ENCODE measurements at regions not wholly inside any gene's neighbourhood (a gene's known extent, or its start where the extent isn't known, plus 50 kb on each side); places are given as distances from the start of the nearest gene placed in this dataset.
"Not testable (repeated sequence)": the region's sequence is repeated elsewhere in the genome, so short reads cannot be mapped to it uniquely, and the experiment has no call there.

DNA sequence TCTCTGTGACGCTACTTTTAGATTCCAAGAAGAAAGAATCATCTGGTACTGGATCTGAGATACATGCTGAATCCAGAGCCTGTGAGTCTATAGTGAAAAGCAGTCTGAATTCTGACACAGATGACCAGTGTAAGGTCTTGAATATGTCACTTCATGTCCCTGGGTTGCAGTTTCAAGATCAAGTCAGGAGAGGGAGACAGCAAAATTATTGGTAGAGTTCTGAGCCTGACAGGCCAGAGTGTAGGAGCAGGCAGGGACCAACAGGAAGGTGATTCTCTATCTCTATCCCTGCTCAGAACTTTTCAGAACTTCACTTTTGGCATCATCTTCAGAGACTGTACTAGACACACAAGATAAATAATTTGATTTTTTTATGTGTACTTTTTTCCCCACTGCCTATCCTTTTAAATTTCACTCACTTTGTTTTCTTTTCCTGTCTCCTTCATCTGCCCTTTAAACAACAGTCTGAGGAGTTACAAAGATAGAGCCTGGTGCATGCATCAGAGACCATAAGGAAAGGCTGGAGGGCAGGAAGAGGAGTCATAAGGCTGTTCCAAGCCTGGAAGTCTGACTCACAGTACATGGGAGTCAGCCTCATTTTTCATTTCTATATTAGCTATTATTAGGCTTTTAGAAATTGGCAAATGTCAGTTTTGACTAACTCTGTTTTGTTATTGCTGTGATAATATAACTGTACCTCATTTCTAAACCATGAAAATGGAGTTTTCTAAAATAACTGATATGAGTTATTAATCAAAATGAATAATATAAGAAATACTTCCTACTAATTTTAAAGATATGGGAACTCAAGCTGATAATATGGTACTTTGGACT is 120.2 kb upstream of the TMEM229A start:
- ATAC-seq (replicated peaks) = no peak
- Mint-ChIP-seq H3K27ac (no peak overlapping the region), H3K9me3 (no peaks in the 10 kb centered on the region), H3K4me3 (no peak overlapping the region), H3K36me3 (ENCODE audit: low read depth) (no peaks in the 10 kb centered on the region), H3K27me3 (no peaks in the 10 kb centered on the region), H3K4me1 (no peaks in the 10 kb centered on the region)

DNA sequence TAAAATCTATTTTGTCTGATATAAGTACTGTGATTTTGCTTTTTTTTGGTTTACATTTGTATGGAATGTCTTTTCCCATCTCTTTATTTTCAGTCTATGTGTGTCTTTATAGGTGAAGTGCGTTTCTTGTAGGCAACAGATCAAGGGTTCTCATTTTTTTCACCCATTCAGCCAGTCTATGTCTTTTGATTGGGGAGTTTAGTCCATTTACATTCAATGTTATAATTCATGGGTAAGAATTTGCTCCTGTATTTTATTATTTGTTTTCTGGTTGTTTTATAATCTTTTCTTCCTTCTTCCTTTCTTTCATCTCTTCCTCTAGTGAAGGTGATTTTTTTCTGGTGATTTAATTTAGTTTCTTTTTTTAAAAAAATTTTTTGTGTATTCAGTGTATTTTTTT is 104.8 kb upstream of the TMEM229A start:
- Mint-ChIP-seq H3K9me3 (peaks cover 25% of the 10 kb centered on the region), H3K27ac (no peak overlapping the region), H3K27me3 (no peaks in the 10 kb centered on the region), H3K4me1 (no peaks in the 10 kb centered on the region), H3K36me3 (ENCODE audit: low read depth) (no peaks in the 10 kb centered on the region), H3K4me3 (no peak overlapping the region)
- no peak for ATAC-seq (replicated peaks)

DNA sequence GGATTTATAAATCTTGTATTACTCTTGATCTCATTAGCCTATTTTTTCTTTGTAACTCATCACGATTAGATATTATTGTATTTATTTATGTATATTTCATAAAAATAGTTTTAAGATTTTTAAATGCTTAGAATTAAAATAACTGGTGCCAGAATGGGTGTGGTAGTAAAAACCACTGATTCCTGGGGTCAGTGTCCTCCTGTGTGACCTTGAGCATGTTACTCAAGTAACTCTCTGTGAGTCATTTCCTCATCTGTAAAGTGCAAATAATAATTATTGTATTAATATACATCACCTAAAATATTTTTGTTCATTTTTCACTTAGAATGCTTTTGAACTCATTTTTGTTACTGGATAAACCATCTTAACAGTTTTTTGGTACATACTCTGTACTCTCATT is 91.3 kb upstream of the TMEM229A start:
- no peaks in the 10 kb centered on the region for H3K4me1 Mint-ChIP-seq
- H3K27me3 Mint-ChIP-seq = no peaks in the 10 kb centered on the region
- H3K9me3 Mint-ChIP-seq = peaks cover 3% of the 10 kb centered on the region
- ATAC-seq (replicated peaks) = no peak
- H3K4me3 Mint-ChIP-seq = no peak overlapping the region
- H3K36me3 Mint-ChIP-seq (ENCODE audit: low read depth) = no peaks in the 10 kb centered on the region
- H3K27ac Mint-ChIP-seq = no peak overlapping the region

DNA sequence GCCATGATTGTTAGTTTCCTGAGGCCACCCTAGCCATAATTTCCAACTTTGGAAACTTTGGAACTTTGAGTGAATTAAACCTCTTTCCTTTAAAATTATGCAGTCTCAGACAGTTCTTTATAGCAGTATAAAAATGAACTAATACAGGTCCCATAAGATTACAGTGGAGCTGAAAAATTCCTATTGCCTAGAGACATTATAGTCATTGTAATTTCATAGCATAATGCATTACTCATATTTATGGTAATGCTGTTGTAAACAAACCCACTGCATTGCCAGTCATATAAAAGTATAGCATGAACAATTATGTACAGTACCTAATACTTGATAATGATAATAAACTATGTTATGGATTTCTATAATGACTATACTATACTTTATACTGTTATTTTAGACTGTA is 88.0 kb upstream of the TMEM229A start:
- H3K27ac Mint-ChIP-seq = no peak overlapping the region
- no peaks in the 10 kb centered on the region for H3K27me3 Mint-ChIP-seq
- H3K4me3 Mint-ChIP-seq = no peak overlapping the region
- ATAC-seq (replicated peaks) = no peak
- H3K4me1 Mint-ChIP-seq = no peaks in the 10 kb centered on the region
- H3K36me3 Mint-ChIP-seq (ENCODE audit: low read depth) = no peaks in the 10 kb centered on the region
- peaks cover 8% of the 10 kb centered on the region for H3K9me3 Mint-ChIP-seq

DNA sequence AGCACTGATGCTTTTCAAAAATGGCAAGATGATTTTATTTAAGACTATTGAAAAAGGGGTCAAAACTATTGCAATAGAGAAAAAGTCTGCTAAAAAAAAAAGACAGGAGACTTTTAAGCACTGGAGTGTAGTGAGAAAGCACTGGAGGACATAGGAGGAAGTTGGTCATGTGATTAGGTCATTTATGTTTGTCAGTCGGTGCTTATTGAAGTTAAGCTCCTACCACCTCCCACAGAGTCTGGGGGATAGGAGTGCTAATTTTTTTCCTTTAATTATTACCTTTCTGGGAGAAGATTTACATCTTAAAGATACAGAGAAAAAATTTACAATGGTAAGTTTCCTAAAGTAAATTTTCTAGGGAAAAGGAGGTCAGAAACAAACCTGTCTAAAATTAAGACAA is 80.2 kb upstream of the TMEM229A start:
- Mint-ChIP-seq H3K27ac (no peak overlapping the region), H3K4me3 (no peak overlapping the region), H3K9me3 (peaks cover 8% of the 10 kb centered on the region), H3K4me1 (no peaks in the 10 kb centered on the region), H3K36me3 (ENCODE audit: low read depth) (no peaks in the 10 kb centered on the region), H3K27me3 (no peaks in the 10 kb centered on the region)
- no peak for ATAC-seq (replicated peaks)

DNA sequence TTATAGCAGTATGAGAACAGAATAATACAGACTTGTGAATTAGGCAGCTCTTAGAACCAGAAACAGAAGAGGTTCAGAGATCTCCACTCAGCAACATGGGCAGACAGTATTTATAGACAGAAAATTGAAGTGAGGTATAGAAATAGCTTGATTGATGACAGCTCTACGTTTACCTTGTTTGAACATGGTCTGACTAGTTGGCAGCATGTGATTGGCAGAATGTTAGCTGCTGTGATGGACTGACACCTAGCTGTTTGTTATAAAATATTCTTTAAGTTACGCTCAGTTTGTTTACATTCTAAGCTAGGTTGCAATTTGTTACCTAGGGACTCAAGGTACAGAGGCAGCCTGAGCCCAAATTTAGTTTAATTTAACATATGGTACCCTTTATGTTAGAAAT is 73.7 kb upstream of the TMEM229A start:
- Mint-ChIP-seq H3K9me3 (peaks cover 10% of the 10 kb centered on the region), H3K4me1 (no peaks in the 10 kb centered on the region), H3K4me3 (no peak overlapping the region), H3K27me3 (no peaks in the 10 kb centered on the region), H3K36me3 (ENCODE audit: low read depth) (no peaks in the 10 kb centered on the region), H3K27ac (no peak overlapping the region)
- ATAC-seq (replicated peaks) = no peak

- no peak overlapping the region for H3K4me3 Mint-ChIP-seq
- no peaks in the 10 kb centered on the region for H3K27me3 Mint-ChIP-seq
- no peak overlapping the region for H3K27ac Mint-ChIP-seq
- peaks cover 10% of the 10 kb centered on the region for H3K9me3 Mint-ChIP-seq
- ATAC-seq (replicated peaks) = no peak
- no peaks in the 10 kb centered on the region for H3K4me1 Mint-ChIP-seq
- H3K36me3 Mint-ChIP-seq (ENCODE audit: low read depth) = no peaks in the 10 kb centered on the region
Measured at GRCh38 chr7:124101173-124101768, 68.4 kb upstream of the TMEM229A start.

GRCh38 chr7:124100190-124100589 is 67.3 kb upstream of the TMEM229A start:
- ATAC-seq (replicated peaks) = no peak
- H3K27me3 Mint-ChIP-seq = no peaks in the 10 kb centered on the region
- no peaks in the 10 kb centered on the region for H3K36me3 Mint-ChIP-seq (ENCODE audit: low read depth)
- H3K27ac Mint-ChIP-seq = no peak overlapping the region
- peaks cover 10% of the 10 kb centered on the region for H3K9me3 Mint-ChIP-seq
- no peak overlapping the region for H3K4me3 Mint-ChIP-seq
- H3K4me1 Mint-ChIP-seq = no peaks in the 10 kb centered on the region

- not testable (repeated sequence) for ATAC-seq (replicated peaks); H3K4me1 Mint-ChIP-seq; H3K27me3 Mint-ChIP-seq; H3K4me3 Mint-ChIP-seq; H3K9me3 Mint-ChIP-seq; H3K36me3 Mint-ChIP-seq (ENCODE audit: low read depth); H3K27ac Mint-ChIP-seq
Measured at GRCh38 chr7:124099585-124099984, 66.7 kb upstream of the TMEM229A start.

- no peak for ATAC-seq (replicated peaks)
- H3K9me3 Mint-ChIP-seq = peaks cover 7% of the 10 kb centered on the region
- no peak overlapping the region for H3K4me3 Mint-ChIP-seq
- H3K36me3 Mint-ChIP-seq (ENCODE audit: low read depth) = no peaks in the 10 kb centered on the region
- H3K27ac Mint-ChIP-seq = no peak overlapping the region
- no peaks in the 10 kb centered on the region for H3K4me1 Mint-ChIP-seq
- no peaks in the 10 kb centered on the region for H3K27me3 Mint-ChIP-seq
Measured at GRCh38 chr7:124089621-124090020, 56.8 kb upstream of the TMEM229A start.

- peaks cover 7% of the 10 kb centered on the region for H3K9me3 Mint-ChIP-seq
- H3K4me3 Mint-ChIP-seq = no peak overlapping the region
- H3K27me3 Mint-ChIP-seq = no peaks in the 10 kb centered on the region
- H3K36me3 Mint-ChIP-seq (ENCODE audit: low read depth) = no peaks in the 10 kb centered on the region
- H3K4me1 Mint-ChIP-seq = no peaks in the 10 kb centered on the region
- ATAC-seq (replicated peaks) = no peak
- no peak overlapping the region for H3K27ac Mint-ChIP-seq
Measured at GRCh38 chr7:124088590-124088989, 55.7 kb upstream of the TMEM229A start.

- H3K27me3 Mint-ChIP-seq = no peaks in the 10 kb centered on the region
- no peak overlapping the region for H3K4me3 Mint-ChIP-seq
- no peak overlapping the region for H3K27ac Mint-ChIP-seq
- no peaks in the 10 kb centered on the region for H3K4me1 Mint-ChIP-seq
- no peak for ATAC-seq (replicated peaks)
- H3K9me3 Mint-ChIP-seq = peaks cover 7% of the 10 kb centered on the region
- no peaks in the 10 kb centered on the region for H3K36me3 Mint-ChIP-seq (ENCODE audit: low read depth)
Measured at GRCh38 chr7:124086843-124087242, 54.0 kb upstream of the TMEM229A start.

DNA sequence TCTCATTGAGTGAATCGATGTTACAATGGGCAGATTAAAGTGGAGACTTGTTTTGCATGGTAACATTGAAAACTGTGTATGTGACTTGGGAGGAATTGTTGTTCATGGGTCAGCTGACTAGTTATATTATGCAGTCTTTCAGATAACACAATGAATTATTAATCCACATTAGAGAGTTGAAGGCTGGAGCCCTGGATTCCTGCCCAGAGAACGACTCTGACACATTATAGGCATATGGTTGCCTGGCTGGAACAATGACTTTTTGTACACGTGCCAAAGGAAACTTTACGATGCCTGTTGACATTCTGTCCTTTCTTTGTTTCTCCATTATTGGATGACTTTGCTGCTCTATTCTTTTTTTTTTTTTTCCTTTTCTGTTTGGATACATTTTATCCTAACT is 52.3 kb upstream of the TMEM229A start:
- H3K36me3 Mint-ChIP-seq (ENCODE audit: low read depth) = no peaks in the 10 kb centered on the region
- H3K27ac Mint-ChIP-seq = no peak overlapping the region
- ATAC-seq (replicated peaks) = no peak
- no peak overlapping the region for H3K4me3 Mint-ChIP-seq
- no peaks in the 10 kb centered on the region for H3K27me3 Mint-ChIP-seq
- H3K9me3 Mint-ChIP-seq = peaks cover 7% of the 10 kb centered on the region
- H3K4me1 Mint-ChIP-seq = no peaks in the 10 kb centered on the region

GRCh38 chr7:124084024-124084423 is 51.2 kb upstream of the TMEM229A start:
- H3K9me3 Mint-ChIP-seq = peaks cover 7% of the 10 kb centered on the region
- no peak for ATAC-seq (replicated peaks)
- H3K4me3 Mint-ChIP-seq = no peak overlapping the region
- H3K27ac Mint-ChIP-seq = no peak overlapping the region
- no peaks in the 10 kb centered on the region for H3K27me3 Mint-ChIP-seq
- no peaks in the 10 kb centered on the region for H3K4me1 Mint-ChIP-seq
- no peaks in the 10 kb centered on the region for H3K36me3 Mint-ChIP-seq (ENCODE audit: low read depth)

Data from activated T-helper 17 cell treated with anti-CD3 and anti-CD28 coated beads, Interleukin-2, amount 50 U/mL, for 72 hours (primary cell).